CD4-positive, alpha-beta T cell treated with Interleukin-6 at 100 ng/mL for 8 hours (primary cell): ENCODE measurements at regions not wholly inside any gene's neighbourhood (a gene's known extent, or its start where the extent isn't known, plus 50 kb on each side); places are given as distances from the start of the nearest gene placed in this dataset.

Source experiments
- DNase-seq: peaks from one replicate; pipeline ENCODE4 v3.0.0-alpha.2; 2020; ENCODE audit warnings: mixed read lengths, low spot score

DNA sequence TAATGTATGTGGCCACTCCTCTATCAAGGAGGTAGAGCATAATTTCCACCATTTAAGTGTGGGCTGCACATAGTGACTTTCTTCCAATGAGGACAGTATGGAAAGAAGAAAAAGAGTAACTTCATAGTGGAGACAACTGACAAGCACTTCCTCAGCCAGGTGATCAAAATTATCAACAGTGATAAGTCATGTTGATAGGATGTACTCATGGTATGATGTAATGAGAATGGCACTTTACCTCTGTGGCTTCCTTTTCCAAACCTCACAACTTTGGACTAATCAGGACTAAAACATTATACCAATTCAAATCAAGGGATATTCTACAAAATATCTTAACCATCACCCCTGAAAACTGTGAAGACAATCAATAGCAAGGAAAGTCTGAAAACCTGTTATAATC is 302.3 kb upstream of the CITED2 start:
- DNase-seq: no peak

DNA sequence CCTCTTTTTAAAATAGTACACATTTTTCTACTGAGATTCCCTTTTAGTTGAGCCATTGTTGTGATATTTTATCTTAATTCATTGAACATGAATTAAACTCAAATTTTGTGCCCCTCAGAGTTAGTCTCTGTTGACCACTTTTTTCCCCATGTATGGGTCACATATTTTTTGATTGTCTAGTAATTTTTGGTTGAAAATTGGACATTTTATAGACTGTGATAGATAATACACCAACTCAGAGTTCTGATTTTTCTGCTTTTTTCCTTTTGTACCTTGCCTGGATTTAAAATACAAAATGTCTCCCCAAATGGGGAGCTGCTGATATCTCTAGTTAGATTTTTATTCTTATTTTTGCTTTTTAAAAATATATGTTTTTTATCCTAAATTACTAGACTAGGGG is 291.8 kb upstream of the CITED2 start:
- no peak for DNase-seq

DNA sequence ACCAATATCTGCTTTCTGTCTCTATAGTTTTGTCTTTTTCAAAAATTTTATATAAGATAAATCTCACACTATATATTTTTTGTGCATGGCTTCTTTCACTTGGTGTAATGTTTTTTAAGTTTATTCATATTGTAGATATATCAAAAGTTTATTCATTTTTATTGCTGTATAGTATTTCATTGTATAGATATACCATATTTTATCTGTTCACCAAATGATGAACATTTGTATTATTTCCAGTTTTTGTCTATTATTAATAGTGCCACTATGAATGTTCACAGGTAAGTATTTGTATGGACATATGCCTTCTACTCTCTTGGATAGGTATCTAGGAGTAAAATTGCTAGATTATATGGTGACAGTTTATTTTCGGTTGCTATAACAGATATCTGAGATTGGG is 289.5 kb upstream of the CITED2 start:
- no peak for DNase-seq

DNA sequence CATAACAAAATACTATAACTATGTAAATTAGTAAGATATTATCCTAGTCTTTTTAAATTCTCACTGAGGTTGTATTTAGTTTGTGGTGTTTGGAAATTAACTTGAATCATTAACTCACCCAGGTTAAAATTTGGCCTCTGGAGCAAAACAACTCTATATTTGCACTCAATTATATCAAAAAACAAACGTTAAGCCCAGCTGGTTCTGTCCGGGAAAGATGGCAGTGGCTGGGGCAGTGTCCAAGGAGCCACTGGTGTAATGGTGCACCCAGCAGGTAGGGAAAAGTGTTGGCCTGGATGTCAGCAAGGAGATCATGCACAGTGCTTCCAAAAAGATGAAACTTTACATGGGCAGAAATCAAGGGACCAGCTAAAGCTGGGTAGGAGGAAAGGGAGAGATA is 285.3 kb upstream of the CITED2 start:
- no peak for DNase-seq

DNA sequence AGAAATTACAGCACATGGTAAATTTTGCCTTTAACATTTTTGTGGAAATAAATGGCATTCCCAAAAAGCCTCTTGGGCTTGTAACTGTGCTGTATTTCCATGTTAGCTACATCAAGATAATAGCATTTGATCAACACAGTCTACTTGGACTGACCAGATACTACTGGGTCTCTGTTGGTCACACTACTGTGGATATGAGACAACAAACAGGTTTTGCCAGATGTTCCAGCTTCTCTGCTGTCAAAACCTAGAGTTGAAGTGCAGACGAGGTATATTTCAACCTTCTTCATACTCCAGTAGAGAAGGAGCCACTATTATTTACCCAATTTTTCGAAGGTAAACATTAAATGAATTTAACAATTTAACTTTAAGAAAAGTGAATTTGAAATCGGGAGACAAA is 284.7 kb upstream of the CITED2 start:
- DNase-seq: no peak

DNA sequence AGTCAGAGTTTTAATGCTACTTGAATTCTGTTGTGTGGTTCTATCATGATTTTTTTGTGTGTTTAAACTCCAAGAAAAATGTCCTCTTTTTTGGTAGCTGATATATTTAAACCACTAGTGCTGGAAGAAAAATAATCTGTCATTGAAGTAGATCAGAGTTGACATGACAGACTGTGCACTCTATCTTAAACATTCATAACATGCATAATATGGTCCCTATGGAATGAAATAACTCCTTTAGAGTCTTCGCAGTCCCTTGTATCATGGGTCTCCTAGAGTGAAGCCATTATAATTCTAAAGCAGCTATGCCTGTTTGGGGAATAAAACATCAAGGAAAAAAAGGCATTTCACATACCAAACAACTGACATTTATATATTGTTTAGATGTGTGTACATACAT is 282.7 kb upstream of the CITED2 start:
- no peak for DNase-seq

DNA sequence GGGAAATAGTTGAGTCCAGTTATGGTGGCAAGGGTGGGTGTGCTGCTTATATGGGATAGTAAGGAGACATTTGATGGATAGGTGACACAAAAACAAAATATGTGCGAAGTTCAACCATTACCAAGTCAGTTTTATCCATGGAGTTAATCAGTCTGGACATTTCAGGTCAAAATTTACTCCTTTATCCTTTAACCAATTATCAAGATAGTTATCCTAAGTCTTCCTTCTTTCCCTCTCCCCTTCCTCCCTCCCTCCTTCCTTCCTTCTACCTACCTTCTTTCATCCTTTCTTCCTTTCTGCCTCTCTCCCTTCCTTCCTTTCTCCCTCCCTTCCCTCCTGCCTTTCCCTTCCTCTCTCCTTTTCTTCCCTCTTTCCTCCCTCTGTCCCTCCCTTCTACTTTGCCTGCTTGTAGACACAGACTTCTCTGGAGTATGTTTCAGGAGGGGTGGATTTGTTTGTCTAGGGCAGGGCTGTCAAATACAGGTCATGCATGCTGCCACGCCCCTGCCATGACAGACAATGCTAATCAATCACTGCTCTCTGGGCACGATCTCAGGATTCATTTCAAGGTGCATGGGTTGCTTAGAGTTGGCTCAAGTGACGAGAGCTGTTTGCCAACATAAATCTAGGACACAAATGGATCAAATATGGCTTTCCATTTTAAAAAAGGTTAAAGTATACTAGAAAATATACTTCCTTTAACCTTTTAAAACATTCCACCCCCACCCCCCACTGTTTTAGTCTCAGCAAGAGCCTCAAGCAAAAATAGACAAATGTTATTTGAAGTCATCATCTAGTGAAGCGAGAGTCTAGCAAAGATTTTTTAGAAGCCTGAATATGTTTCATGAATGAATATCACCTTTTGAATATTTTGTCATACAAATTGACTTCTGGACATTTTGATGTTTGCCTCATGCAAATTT is 281.6 kb upstream of the CITED2 start:
- DNase-seq: no peak

DNA sequence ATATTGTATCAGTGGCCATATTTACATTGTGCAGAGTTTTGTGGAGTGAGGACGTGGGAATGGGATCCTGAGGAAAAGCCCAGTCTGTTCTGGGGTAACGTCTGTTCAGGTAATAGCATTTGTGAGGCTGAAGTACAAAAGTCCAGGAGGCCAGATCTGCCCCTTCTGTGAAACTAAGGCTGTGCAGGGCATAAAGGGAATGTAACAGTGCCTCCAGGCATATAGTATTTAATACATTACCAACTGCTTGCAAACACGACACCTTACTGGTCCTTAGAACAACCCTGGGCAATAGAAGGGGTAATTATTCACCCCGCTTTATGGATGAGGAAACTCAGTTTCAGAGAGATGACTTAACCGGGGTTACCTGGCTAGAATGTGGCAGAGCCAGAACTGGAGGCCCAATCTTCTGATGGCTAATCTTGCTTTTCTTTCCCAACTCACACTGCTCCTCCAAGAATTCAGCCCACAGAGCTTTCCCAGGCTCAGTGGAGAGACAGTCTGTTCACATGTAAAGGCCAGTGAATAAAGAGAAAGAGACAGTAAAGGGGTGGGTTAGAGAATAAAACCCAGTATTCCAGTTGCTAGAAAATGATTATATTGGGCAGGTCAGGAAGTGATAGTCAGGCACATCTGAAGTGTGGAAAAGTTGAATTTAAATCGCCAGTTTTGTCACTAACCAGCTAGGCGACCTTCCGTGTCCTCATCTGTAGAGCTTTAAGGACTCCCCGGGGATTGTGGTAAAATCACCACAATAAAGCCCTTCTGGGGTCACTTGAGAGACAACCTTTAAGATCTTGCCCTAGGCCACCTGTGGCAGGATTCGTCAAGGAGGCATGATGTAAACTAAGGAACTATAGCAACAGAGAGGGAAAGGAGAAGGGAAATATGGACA is 280.7 kb upstream of the CITED2 start:
- no peak for DNase-seq

DNA sequence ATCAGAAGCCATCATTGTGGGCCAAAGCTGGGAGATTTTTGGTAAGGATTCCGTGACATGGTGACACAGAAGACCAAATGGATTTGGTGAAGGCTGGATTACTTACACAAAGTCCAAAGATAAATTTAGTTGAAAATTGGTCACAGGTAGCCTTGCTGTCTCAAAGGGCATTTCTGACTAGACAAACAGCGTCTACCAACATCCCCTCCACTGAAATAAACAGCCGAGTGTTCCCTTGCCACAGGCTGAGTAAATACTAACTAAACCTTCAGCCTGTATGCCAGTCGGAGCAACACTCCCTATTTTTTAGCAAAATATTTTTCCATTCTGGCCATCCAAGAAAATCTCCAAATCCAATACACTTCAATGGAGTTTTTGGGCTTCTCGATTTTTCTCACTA is 279.9 kb upstream of the CITED2 start:
- DNase-seq: no peak

DNA sequence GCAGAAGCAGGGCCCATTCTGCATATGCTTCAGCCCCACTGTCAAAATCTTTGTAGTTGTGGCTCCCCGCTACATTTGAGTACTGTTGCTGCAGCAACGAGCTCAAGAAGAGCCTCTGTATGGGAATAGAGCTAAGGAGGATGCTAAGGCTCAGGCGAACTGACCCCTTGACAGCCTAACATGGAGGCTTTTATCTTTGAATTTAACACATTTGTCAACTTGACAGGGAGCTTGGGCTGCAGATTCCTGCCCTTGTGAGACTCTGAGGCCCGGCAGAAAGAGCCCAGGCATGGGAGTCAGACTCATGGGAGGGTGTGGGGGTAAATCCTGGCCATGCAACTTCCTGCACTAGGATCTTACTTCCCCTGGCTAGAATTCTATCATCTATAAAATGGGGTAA is 278.7 kb upstream of the CITED2 start:
- DNase-seq: no peak

DNA sequence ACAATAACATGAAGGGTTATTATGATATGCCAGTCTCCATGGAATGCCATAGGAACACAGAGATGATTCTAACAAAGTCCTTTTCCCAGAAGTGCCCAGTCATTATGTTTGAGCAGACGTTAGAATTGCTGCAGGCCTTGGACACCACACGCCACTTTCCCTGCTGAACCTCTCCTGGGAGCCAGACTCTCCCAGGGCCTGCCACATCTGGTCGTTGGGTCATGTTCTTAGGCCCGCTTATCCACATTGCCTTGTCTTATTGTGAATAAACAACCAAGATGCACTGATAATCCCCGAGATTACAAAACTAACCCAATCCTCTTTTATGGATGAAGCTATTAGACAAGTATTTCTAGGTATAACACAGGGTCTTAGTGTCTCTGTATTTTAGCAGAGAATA is 276.5 kb upstream of the CITED2 start:
- DNase-seq: no peak

DNA sequence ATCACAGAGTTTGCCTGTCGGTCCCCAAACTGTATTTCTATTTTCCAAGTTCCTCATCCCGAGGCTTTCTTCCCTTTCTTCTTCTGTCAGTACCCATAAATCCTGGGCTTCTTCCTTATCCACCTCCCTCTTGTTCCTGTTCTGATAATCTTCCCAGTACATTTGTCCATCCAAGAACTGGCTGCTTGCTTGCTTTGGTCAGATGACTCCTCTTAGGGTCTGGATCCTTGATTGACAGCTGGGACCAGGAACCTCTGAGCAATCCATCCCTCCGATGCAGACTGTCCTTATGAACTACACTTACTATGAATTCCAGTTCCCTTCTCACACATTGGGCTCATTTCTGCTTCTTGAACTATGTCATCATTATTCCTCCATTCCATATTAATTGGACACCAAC is 275.3 kb upstream of the CITED2 start:
- DNase-seq: no peak

DNA sequence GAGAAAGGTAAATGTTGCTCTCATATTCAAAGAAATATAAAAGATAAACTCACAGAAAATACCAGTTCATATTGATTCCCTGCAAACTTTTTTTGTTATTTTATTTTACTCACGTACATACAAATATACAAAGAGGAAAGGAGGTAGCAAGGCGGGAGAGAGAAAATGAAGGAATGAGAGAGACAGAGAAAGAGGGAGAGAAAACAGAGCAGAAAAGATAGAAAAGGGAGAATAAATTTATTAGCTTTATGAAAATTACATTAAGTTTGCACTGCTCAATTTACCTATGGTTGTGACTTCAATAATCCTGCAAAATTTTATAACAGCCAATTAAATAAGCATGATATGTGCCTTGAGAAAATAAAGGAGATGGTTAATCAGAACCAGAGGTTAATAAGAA is 274.7 kb upstream of the CITED2 start:
- no peak for DNase-seq

DNA sequence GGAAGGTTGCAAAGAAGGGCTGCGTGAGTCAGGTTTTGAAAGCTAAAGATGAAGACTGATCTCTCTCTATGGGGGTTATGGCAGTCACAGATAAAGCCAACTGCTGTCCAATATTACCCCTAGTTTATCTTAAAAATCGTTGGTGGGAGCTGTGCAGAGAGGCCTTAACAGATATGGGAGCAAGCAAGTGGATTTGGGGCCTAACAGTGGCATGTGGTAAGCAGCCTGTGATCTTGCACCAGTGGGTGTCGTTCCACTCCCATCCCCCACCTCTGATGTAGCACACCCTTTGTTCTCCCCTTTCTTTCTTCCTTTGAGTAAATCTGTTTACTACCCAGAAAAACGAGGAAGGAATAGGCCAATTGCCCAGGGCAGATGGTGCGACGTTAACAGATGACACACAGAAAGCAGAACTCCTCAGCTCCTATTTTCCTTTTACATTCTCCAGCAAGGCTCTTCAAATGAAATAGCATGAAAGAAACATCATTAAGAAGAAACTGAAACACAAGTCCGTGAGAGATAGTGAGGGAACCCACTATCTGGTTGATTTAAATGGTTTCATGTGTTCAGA is 274.1 kb upstream of the CITED2 start:
- no peak for DNase-seq

DNA sequence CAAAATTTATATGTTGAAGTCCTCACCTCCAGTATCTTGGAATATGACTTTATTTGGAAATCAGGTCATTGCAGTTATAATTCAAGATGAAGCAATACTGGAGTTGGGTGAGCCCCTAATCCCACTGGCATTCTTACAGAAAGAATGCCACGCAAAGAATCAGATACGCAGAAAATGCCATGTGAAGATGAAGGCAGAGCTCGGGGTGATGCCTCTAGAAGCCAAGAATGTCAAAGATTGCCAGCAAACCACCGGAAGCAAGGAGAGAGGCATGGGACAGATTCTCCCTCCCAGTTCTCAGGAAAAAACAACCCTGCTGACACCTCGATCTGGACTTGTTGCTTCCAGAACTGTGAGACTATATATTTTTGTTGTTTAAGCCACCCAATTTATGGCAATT is 273.4 kb upstream of the CITED2 start:
- DNase-seq: no peak

DNA sequence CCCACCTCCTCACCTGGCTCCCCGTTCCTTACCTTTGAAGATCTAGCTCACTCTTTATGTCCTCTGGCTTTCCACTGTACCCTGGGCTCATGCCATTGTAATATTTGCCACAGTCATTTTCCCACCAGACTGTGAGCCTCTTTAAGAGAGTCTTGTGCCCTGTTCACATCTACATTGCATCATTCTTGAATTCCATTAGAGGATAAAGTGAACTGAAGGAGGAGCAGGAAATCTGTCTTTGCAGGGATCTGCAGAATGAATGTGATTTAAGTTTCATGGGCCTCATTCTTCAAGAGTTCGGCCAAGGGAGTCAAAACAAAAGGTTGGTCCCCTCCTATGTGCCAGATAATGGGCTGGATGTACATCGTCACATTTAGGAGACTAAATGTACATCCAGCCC is 272.6 kb upstream of the CITED2 start:
- no peak for DNase-seq

DNA sequence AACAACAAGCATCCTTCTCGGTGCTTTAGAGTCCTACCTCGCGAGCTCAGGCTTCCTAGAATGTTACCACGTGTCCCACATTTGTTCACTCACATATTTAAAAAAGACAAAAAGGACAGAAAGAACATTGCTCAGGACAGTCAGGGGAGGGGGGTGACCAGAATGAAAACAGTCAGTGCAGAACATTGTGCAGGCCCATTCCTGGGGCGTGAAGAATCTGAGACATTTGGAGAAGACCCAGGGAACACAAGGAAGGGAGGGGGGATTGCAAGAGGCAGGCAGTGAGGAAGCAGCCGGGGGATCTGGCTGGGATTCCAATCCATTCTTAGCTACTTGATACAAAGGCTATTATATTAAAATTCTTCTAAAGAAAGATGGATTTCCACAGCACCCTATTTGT is 270.4 kb upstream of the CITED2 start:
- DNase-seq: no peak

DNA sequence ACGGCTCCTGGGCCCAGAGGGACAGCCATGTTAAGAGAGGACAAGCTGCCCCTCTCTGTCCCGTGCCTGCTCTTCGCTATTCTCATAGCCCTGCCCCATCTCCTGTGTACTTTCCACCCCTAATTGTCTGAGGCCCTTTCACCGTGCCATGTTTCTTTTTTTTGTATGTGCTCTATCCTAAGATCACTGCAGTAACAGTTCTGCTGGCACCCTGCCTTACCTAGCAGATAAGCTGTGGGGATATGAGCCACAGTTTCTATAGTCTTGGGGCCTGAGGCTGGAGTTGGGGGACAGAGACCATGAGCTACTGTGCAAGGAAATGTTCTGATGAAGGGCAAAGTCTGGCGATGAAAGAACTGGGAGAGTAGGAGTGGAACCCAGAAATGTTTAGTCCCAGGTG is 269.5 kb upstream of the CITED2 start:
- no peak for DNase-seq

DNA sequence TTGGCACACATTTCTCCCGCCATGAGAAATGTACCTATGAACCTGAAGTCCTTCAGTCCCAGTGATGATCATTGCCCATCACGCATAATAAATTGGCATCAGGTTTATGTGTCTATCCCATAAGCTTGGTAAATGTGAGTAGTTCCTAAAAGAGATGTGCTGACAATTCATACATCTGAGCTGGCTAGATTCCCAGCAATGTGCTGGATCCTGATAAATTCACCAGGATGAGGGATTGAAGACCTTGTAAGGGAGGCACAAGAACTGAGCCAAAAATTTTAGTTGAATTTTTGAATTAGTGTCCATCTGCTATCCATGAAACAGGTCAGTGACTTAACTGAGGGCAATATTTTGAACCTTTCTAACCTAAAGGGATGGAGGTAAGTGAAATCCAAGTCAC is 267.9 kb upstream of the CITED2 start:
- no peak for DNase-seq

DNA sequence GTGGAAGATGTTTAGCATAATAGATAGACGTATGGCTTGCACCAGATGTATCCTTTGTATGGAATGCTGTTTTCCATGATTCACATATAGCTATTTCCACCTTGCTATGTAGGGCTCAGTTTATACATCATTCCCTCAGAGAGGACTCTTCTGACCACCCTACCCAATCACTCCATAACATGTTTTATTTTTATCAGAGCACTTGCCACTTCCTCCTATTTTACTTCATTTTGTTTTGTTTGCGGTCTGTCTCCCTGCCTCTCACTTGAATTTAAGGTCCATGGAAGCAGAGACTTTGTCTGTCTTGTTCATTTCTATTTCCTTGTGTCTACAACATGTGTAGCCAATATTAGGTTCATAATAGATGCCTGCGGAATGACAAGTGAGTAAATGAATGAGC is 266.9 kb upstream of the CITED2 start:
- DNase-seq: no peak

DNA sequence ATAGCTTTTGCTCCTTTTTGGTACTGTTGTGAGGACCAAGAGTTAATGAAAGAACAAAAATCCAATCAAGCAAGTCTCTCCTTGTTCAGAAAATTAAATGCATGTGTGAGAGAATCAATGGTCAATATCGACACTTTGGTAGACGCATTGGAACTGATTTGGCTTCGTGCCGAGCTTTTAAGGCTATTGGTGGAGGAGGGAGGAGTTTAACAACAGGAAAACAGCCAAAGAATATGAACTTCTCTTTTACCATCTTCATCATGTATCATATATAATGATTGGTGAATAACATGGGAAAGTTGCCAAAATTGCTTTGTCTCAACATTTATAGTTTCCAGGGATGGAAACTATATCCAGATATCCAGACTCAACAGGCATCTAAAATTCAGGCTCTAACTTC is 266.5 kb upstream of the CITED2 start:
- DNase-seq: no peak

DNA sequence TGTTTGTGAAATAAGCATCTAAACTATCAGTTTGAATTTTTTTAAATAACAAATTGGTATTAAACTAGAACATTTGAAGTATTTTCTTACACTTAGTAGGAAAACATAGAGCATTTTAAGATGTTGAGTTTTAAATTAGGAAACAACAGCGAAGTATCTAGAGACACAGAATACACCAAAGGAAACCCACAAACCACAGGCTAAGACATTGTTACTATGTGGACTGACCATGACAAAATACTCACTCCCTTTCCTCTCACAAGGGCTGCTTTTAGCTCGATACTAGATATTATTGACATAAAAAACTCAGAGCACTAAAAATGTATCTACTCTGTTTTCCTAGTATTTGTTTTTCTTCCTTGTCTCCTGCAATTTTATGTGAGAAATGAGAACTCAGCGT is 266.0 kb upstream of the CITED2 start:
- no peak for DNase-seq

DNA sequence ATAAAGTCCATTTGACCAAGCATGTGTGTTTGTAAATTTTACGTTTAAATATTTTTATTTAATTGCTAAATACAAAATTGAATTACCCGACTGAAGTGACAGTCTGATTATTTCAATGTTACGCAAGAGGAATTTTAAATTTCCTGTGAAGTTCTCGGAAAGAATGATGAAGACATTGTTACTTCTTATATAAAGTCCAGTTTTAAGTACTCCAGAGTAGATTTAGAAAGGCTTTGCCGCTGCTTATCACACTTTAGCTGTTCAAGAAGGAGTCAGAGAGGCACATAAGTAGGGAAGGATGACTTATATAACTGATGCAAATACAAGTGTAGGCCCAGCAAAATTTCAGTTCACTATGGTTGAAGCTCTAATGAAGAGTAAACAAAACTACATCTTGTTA is 265.1 kb upstream of the CITED2 start:
- DNase-seq: no peak
